NCI-H2171 (cell line): ENCODE measurements at regions not wholly inside any gene's neighbourhood (a gene's known extent, or its start where the extent isn't known, plus 50 kb on each side); places are given as distances from the start of the nearest gene placed in this dataset.
"Not testable (repeated sequence)": the region's sequence is repeated elsewhere in the genome, so short reads cannot be mapped to it uniquely, and the experiment has no call there.

Experiments
- DNase-seq: peaks from one replicate; lab custom pipeline; 2025; lab: John Stamatoyannopoulos, UW

GRCh38 chr4:63275491-63275890 lies 1133.8 kb downstream of the TECRL start:
- DNase-seq: no peak

GRCh38 chr4:63269156-63269555 lies 1140.1 kb downstream of the TECRL start:
- no peak for DNase-seq

- DNase-seq: no peak
These were observed 1175.6 kb downstream of the TECRL start for GRCh38 chr4:63233671-63234070.

- no peak for DNase-seq
These were observed 1177.2 kb downstream of the TECRL start for GRCh38 chr4:63232058-63232457.

- DNase-seq: no peak
These were observed 1183.0 kb downstream of the TECRL start for GRCh38 chr4:63226229-63226628.

GRCh38 chr4:63222466-63222865 lies 1186.8 kb downstream of the TECRL start:
- no peak for DNase-seq

GRCh38 chr4:63221477-63221876 lies 1187.8 kb downstream of the TECRL start:
- no peak for DNase-seq

- DNase-seq: no peak
These were observed 1190.4 kb downstream of the TECRL start for GRCh38 chr4:63218856-63219255.

- no peak for DNase-seq
These were observed 1195.2 kb downstream of the TECRL start for GRCh38 chr4:63214076-63214475.

- DNase-seq: no peak
These were observed 1197.3 kb downstream of the TECRL start for GRCh38 chr4:63211776-63212479.

GRCh38 chr4:63211375-63211774 lies 1197.9 kb downstream of the TECRL start:
- DNase-seq: no peak

- DNase-seq: not testable (repeated sequence)
These were observed 1216.2 kb downstream of the TECRL start for GRCh38 chr4:63193029-63193428.

GRCh38 chr4:63171341-63171740 lies 1237.9 kb downstream of the TECRL start:
- DNase-seq: no peak

GRCh38 chr4:63170923-63171322 lies 1238.3 kb downstream of the TECRL start:
- no peak for DNase-seq

- DNase-seq: no peak
These were observed 1239.4 kb downstream of the TECRL start for GRCh38 chr4:63169836-63170235.

GRCh38 chr4:63155561-63155960 lies 1253.7 kb downstream of the TECRL start:
- no peak for DNase-seq

- DNase-seq: no peak
These were observed 1285.8 kb downstream of the TECRL start for GRCh38 chr4:63123441-63123840.

GRCh38 chr4:63122955-63123354 lies 1286.3 kb downstream of the TECRL start:
- DNase-seq: no peak

- no peak for DNase-seq
These were observed 1302.7 kb downstream of the TECRL start for GRCh38 chr4:63106600-63106999.

GRCh38 chr4:63105839-63106238 lies 1303.4 kb downstream of the TECRL start:
- DNase-seq: no peak

- no peak for DNase-seq
These were observed 1318.6 kb downstream of the TECRL start for GRCh38 chr4:63090641-63091040.

GRCh38 chr4:63085091-63085490 lies 1324.2 kb downstream of the TECRL start:
- no peak for DNase-seq

- DNase-seq: no peak
These were observed 1328.3 kb downstream of the TECRL start for GRCh38 chr4:63080934-63081333.

- no peak for DNase-seq
These were observed 1345.5 kb downstream of the TECRL start for GRCh38 chr4:63063760-63064159.
